Bronchial epithelial cell (primary cell): ENCODE measurements at regions not wholly inside any gene's neighbourhood (a gene's known extent, or its start where the extent isn't known, plus 50 kb on each side); places are given as distances from the start of the nearest gene placed in this dataset.

Experiments used
- DNase-seq: peaks from one replicate; pipeline ENCODE4 v3.0.0-alpha.2; 2010; ENCODE audit warnings: low read depth
- FAIRE-seq: peaks from 2 replicates; lab custom pipeline; 2011; peaks lifted over from hg19 to GRCh38; lab: Jason Lieb, UNC
- H3K27me3 ChIP-seq: 2 replicates; pipeline ENCODE4 v1.5.1; 2011; ENCODE audit warnings: low read length; ENCODE audit not compliant: control insufficient read depth, insufficient read depth
- H3K36me3 ChIP-seq: 2 replicates; pipeline ENCODE4 v1.5.1; 2011; ENCODE audit warnings: low read length; ENCODE audit not compliant: control insufficient read depth, insufficient read depth
- H3K4me3 ChIP-seq: 2 replicates; pipeline ENCODE4 v1.5.1; 2011; ENCODE audit warnings: mild to moderate bottlenecking, low read depth, low read length, control low read depth
- TF ChIP-seq, protein P1 (sequence below): IDR thresholded peaks from 2 replicates; pipeline ENCODE4 v1.5.1; 2011; ENCODE audit warnings: mild to moderate bottlenecking, moderate library complexity, low read length, control low read depth, inconsistent platforms; ENCODE audit not compliant: insufficient read depth, severe bottlenecking

DNA sequence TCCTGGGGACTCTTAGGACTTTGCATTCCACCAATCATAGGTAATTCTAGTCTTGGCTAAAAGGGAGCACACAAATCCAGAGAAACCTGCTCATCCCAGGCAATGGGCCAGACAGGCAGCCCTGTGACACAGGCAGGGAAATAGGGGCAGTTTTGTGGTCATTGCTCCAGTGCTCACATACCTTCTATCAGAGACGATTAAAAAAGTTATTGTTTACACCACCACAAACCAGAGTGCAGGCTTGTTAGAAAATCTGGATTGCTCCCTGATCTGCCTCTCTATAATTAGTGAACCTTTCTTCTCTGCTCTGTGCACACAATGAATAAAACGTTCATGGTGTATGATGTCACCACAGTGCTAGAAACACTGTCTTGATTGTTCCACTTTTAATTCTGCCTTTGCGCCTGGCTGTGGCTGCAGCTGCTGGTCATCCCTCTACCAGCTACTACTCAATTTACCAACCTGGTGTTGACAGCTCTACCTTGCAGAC, 121.6 kb upstream of the SPATA13 start:
- Histone ChIP-seq H3K36me3 (no peaks in the 10 kb centered on the region), H3K4me3 (no peak overlapping the region), H3K27me3 (no peaks in the 10 kb centered on the region)
- TF ChIP-seq, protein P1, sequence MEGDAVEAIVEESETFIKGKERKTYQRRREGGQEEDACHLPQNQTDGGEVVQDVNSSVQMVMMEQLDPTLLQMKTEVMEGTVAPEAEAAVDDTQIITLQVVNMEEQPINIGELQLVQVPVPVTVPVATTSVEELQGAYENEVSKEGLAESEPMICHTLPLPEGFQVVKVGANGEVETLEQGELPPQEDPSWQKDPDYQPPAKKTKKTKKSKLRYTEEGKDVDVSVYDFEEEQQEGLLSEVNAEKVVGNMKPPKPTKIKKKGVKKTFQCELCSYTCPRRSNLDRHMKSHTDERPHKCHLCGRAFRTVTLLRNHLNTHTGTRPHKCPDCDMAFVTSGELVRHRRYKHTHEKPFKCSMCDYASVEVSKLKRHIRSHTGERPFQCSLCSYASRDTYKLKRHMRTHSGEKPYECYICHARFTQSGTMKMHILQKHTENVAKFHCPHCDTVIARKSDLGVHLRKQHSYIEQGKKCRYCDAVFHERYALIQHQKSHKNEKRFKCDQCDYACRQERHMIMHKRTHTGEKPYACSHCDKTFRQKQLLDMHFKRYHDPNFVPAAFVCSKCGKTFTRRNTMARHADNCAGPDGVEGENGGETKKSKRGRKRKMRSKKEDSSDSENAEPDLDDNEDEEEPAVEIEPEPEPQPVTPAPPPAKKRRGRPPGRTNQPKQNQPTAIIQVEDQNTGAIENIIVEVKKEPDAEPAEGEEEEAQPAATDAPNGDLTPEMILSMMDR, result no peak
- FAIRE-seq (no peak), DNase-seq (no peak)

DNA sequence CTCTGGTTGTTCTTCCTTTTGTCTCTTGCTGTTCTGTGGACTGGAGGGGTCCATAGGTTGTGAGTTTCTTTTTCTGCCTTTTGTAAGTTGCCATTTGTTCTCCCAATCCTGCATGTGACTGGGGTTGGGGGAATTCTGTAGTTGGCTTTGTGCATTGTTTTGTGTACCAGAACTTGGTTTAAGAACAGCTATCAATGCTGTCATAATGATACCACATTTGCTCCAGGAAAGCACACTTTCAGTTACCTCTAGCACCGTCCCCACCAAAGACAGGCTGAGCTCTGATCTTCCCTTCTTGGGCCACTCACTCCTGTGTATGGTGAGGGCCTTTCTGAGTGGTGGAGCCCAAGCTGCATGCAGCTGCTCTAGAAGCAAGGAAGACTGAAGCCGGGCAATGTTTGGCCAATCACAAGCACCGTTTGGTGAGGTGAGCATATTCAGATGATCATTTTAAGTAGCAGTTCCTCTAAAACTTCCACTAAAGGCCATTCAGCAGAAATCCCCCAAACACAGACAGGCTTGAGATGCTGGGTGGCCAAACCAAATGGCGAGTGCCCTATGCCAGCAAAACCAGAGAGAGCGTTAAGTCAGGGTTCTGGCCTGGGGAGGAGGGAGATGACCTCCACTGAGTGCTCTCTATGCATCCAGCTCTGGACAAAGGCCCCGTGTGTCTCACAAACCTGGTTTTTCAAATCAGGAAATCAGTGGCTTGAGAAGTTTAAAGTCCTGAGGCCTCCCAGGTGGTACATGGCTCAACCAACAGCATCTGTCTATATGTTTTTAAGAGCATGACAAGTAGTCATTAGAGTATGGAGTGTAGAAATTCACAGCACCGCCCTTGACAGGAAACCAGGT, 120.7 kb upstream of the SPATA13 start:
- Histone ChIP-seq H3K27me3 (no peaks in the 10 kb centered on the region), H3K36me3 (no peaks in the 10 kb centered on the region), H3K4me3 (no peak overlapping the region)
- DNase-seq, result no peak
- TF ChIP-seq, protein P1, result no peak
- no peak for FAIRE-seq

DNA sequence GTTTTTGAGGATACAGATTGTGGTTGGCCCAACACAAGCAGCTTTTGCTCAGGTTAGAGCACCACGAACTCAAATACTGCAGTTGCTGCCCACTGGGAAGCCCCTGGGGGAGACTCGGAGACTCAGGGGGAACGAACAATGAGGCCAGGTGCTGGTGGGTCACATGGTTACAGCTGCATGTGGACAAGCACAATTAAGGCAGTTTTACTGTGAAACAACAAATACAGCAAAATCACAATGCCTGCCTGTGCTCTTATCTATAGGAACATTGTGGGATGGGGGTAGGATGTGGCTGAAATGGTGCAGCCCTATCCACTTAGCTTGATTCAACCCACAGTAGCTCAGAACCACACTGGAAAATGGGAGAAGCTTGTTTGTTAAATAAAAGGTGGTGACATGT, 119.7 kb upstream of the SPATA13 start:
- TF ChIP-seq, protein P1, result no peak
- no peak for FAIRE-seq

DNA sequence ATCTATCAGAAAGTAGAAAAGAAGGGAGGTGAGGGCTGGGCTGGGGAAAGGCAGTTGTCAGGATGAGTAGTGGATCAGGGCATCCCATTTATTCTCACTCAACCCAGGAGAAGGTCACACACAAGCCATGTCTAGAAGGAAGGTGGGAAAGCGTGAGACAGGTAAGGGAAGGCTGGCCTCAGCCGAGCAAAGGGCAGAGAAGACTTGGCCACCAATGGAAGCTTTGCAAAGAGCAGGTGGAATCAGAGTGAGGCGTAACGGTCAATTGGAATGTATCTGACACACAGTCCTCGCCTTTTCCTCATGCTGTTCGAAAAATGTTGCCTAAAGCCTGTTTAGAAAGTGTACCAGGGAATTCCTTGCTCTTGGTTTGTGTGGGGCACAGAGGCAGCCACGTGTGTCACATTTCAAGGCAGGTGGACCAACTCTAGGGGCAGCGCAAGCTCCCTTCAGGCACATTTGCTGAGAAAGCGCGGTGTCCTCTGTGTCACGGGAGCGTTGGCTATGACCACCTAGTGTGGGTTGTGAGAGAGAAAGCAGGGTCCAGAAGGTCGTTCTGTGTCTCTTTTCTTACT, 118.8 kb upstream of the SPATA13 start:
- Histone ChIP-seq H3K36me3 (no peaks in the 10 kb centered on the region), H3K4me3 (no peak overlapping the region), H3K27me3 (no peaks in the 10 kb centered on the region)
- no peak for FAIRE-seq
- TF ChIP-seq, protein P1, result no peak
- DNase-seq, result no peak

More for the DNA sequence above, 119.7 kb upstream of the SPATA13 start:
- no peaks in the 10 kb centered on the region for H3K27me3 ChIP-seq
- DNase-seq, result no peak
- no peak overlapping the region for H3K4me3 ChIP-seq
- no peaks in the 10 kb centered on the region for H3K36me3 ChIP-seq

DNA sequence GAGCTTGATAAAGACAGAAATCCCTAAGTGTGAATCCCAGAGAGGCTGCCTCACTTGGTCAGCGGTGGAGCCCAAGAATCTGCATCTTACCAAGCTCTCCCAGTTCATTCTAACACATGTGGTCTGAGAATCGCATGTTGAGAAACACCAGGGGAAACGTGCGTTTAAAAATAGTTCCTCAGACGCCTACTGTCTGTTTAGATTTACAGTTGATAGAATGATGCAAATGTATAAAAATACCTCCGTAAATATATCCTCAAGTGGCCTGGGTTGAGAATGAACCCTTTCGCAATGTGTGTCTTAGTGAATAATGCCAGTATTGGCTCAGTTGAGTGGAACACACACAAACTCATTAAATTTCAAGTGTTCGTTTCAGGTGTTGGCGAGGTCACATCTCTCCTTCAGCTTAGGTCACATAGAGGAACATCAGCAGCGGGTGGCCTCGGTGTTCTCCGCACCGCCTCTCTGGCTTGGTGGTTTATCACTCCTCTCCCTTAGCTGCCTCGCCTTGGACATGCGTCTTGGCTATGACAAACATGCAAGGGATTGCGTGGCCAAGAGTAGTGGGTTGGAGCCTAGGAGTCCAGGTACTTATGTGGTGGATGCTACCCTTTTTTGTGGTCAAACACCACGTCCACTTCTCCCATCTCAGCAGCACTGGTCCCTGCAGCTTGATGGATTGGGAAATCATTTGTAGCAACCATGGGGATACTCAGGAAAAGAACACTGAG, 117.6 kb upstream of the SPATA13 start:
- no peak for FAIRE-seq
- H3K36me3 ChIP-seq, result no peaks in the 10 kb centered on the region
- TF ChIP-seq, protein P1, result no peak
- H3K27me3 ChIP-seq, result no peaks in the 10 kb centered on the region
- no peak for DNase-seq
- no peak overlapping the region for H3K4me3 ChIP-seq
